ENCODE measurements at regions not wholly inside any gene's neighbourhood (a gene's known extent, or its start where the extent isn't known, plus 50 kb on each side); places are given as distances from the start of the nearest gene placed in this dataset.

DNA sequence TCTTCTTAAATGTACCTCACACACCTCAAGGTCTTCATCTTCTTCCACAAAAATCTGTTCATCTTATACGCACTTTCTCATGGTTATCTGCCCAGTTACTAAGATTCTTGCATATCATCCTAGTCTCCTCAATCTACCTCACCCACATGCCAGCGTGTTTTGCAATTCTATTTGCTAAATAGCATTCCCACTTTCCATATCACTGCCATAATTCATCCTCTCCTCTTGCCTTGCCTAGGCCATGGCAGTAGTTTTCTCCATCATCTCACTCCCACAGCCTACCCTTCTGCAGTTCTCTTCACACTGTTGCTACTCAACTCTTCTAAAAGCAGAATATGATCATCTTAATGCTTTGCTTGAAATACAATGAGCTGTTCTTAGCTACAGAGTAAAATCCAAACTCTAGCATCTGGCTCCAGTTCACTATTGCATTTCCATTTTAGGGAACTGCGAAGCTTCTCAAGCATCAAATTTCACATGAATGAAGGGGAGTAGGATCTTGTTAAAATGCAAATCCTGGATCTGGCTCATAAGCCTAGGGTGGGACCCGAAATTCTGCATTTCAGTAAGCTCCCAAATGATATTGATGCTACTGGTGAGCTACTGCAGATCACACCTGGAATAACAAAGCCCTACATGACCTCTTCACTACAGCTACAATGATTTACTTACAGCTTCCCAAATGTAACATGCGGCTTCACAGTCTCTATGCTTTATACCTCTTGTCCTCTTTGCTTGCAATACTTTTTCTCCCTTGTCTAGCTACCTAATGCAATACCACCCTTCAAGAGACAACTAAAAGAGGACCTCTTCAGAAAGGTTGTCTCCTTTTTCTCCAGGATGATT is 293.9 kb downstream of the SATB2 start:
- TF ChIP-seq, protein P1, sequence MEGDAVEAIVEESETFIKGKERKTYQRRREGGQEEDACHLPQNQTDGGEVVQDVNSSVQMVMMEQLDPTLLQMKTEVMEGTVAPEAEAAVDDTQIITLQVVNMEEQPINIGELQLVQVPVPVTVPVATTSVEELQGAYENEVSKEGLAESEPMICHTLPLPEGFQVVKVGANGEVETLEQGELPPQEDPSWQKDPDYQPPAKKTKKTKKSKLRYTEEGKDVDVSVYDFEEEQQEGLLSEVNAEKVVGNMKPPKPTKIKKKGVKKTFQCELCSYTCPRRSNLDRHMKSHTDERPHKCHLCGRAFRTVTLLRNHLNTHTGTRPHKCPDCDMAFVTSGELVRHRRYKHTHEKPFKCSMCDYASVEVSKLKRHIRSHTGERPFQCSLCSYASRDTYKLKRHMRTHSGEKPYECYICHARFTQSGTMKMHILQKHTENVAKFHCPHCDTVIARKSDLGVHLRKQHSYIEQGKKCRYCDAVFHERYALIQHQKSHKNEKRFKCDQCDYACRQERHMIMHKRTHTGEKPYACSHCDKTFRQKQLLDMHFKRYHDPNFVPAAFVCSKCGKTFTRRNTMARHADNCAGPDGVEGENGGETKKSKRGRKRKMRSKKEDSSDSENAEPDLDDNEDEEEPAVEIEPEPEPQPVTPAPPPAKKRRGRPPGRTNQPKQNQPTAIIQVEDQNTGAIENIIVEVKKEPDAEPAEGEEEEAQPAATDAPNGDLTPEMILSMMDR (IDR thresholded peaks at IDR 0.05) = no peak
- no peak for TF ChIP-seq POLR2AphosphoS5 (IDR thresholded peaks at IDR 0.05)
- no peak for TF ChIP-seq POLR2A (IDR thresholded peaks at IDR 0.05)

Data from sigmoid colon (tissue), 4 donors.